Keratinocyte (primary cell): ENCODE measurements at regions not wholly inside any gene's neighbourhood (a gene's known extent, or its start where the extent isn't known, plus 50 kb on each side); places are given as distances from the start of the nearest gene placed in this dataset.

Experiments
- DNase-seq: peaks from one replicate; pipeline ENCODE4 v3.0.0-alpha.2; 2011; ENCODE audit warnings: low read depth, missing footprints, low spot score
- FAIRE-seq: peaks from 2 replicates; lab custom pipeline; 2011; peaks lifted over from hg19 to GRCh38; lab: Jason Lieb, UNC
- H2AFZ ChIP-seq: 2 replicates; pipeline ENCODE4 v1.6.0; 2012; ENCODE audit warnings: low read length, control low read depth, inconsistent platforms; ENCODE audit not compliant: control insufficient read depth
- H3K27ac ChIP-seq: 2 replicates; pipeline ENCODE4 v1.5.1; 2011; ENCODE audit warnings: low read length; ENCODE audit not compliant: control insufficient read depth, insufficient read depth
- H3K27me3 ChIP-seq: 3 replicates; pipeline ENCODE4 v1.6.0; 2011; ENCODE audit warnings: low read length; ENCODE audit not compliant: control insufficient read depth, insufficient read depth; ENCODE audit errors: extremely low read depth
- H3K36me3 ChIP-seq, 2 experiments: 2 replicates in 1 of 2; 3 replicates in 1 of 2; pipeline ENCODE4 v1.5.1; 2011; ENCODE audit warnings: low read length in 2 of 2, mild to moderate bottlenecking in 1 of 2; ENCODE audit not compliant: control insufficient read depth in 2 of 2, insufficient read depth in 2 of 2; ENCODE audit errors: extremely low read depth in 1 of 2
- H3K4me1 ChIP-seq: 3 replicates; pipeline ENCODE4 v1.5.1; 2011; ENCODE audit warnings: low read length; ENCODE audit not compliant: control insufficient read depth, insufficient read depth; ENCODE audit errors: extremely low read depth
- H3K4me2 ChIP-seq: 3 replicates; pipeline ENCODE4 v1.6.0; 2011; ENCODE audit warnings: low read depth, low read length; ENCODE audit not compliant: control insufficient read depth, insufficient read depth; ENCODE audit errors: extremely low read depth
- H3K4me3 ChIP-seq, 3 experiments: fragments of 200-600 bp in 1 of 3; sonication (generic) in 1 of 3; 2 replicates in 2 of 3; 3 replicates in 1 of 3; pipeline ENCODE4 v1.5.1; 2011 to 2016; ENCODE audit warnings: low read length in 3 of 3, mild to moderate bottlenecking in 3 of 3, control low read depth in 2 of 3, inconsistent platforms in 1 of 3, low read depth in 1 of 3, mixed read lengths in 1 of 3, mixed run types in 1 of 3, moderate library complexity in 1 of 3; ENCODE audit not compliant: control insufficient read depth in 2 of 3, insufficient read depth in 2 of 3; ENCODE audit errors: extremely low read depth in 1 of 3
- H3K79me2 ChIP-seq: 2 replicates; pipeline ENCODE4 v1.6.0; 2012; ENCODE audit warnings: low read length; ENCODE audit not compliant: control insufficient read depth, insufficient read depth
- H3K9ac ChIP-seq: 3 replicates; pipeline ENCODE4 v1.6.0; 2011; ENCODE audit warnings: low read length; ENCODE audit not compliant: control insufficient read depth, insufficient read depth; ENCODE audit errors: extremely low read depth
- H3K9me1 ChIP-seq: 3 replicates; pipeline ENCODE4 v1.6.0; 2011; ENCODE audit warnings: low read length; ENCODE audit not compliant: control insufficient read depth, insufficient read depth; ENCODE audit errors: extremely low read depth
- H3K9me3 ChIP-seq: 2 replicates; pipeline ENCODE4 v1.5.1; 2012; ENCODE audit warnings: low read depth, low read length; ENCODE audit not compliant: control insufficient read depth
- H4K20me1 ChIP-seq: 3 replicates; pipeline ENCODE4 v1.6.0; 2011; ENCODE audit warnings: low read length; ENCODE audit not compliant: control insufficient read depth, insufficient read depth; ENCODE audit errors: extremely low read depth
- EZH2 ChIP-seq: IDR thresholded peaks from one replicate; pipeline ENCODE4 v1.6.1; 2012; ENCODE audit warnings: inconsistent platforms, mild to moderate bottlenecking, low read length, moderate library complexity
- dilution Hi-C: fragments of 300-500 bp; cut with MboI; formaldehyde crosslinking; loops from one replicate; pipeline ENCODE4 v1.7.0; 2020; ENCODE audit warnings: low sequenced_read_pairs; ENCODE audit not compliant: extremely low pct_ligation_motif_present
- TF ChIP-seq, protein P1 (sequence below), 3 experiments: IDR thresholded peaks in 1 of 3; conservative IDR thresholded peaks in 1 of 3; optimal IDR thresholded peaks in 1 of 3; 2 replicates in 2 of 3; 3 replicates in 1 of 3; pipeline versions ENCODE3 to v1.5.1; 2011; ENCODE audit warnings: low read length in 3 of 3, mild to moderate bottlenecking in 3 of 3, moderate library complexity in 2 of 3, control low read depth in 1 of 3, inconsistent platforms in 1 of 3; ENCODE audit not compliant: insufficient read depth in 2 of 3; ENCODE audit errors: extremely low read depth in 1 of 3

DNA sequence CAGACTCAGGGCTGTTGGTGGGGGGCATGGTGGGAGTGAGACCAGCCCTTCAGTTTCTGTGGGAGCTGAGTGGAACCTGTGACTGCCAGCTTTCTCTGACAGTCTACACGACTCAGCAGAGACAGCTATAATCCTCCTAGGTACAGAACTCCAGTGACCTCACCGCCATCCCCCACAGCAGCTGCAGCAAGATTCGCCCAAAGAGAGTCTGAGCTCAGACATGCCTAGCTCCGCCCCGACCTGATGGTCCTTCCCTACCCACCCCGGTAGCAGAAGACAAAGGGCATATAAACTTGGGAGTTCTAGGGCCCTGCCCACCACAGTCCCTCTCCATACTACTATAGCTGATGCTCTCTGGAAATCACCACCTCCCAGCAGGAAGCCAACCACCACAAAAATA is 500.1 kb downstream of the ETV1 start:
- no peaks in the 10 kb centered on the region for H3K9me3 ChIP-seq
- no peaks in the 10 kb centered on the region for H4K20me1 ChIP-seq
- no peaks in the 10 kb centered on the region for H3K9me1 ChIP-seq
- FAIRE-seq (no peak), DNase-seq (no peak)
- H3K4me1 ChIP-seq, result no peaks in the 10 kb centered on the region
- no peak overlapping the region for H3K4me2 ChIP-seq
- no peaks in the 10 kb centered on the region for H3K79me2 ChIP-seq
- no peak for TF ChIP-seq EZH2
- TF ChIP-seq, protein P1, sequence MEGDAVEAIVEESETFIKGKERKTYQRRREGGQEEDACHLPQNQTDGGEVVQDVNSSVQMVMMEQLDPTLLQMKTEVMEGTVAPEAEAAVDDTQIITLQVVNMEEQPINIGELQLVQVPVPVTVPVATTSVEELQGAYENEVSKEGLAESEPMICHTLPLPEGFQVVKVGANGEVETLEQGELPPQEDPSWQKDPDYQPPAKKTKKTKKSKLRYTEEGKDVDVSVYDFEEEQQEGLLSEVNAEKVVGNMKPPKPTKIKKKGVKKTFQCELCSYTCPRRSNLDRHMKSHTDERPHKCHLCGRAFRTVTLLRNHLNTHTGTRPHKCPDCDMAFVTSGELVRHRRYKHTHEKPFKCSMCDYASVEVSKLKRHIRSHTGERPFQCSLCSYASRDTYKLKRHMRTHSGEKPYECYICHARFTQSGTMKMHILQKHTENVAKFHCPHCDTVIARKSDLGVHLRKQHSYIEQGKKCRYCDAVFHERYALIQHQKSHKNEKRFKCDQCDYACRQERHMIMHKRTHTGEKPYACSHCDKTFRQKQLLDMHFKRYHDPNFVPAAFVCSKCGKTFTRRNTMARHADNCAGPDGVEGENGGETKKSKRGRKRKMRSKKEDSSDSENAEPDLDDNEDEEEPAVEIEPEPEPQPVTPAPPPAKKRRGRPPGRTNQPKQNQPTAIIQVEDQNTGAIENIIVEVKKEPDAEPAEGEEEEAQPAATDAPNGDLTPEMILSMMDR (optimal IDR thresholded peaks at IDR 0.05 in 1 of 3, IDR thresholded peaks at IDR 0.05 in 1 of 3, conservative IDR thresholded peaks at IDR 0.05 in 1 of 3; ENCODE audit: extremely low read depth in 1 of 3, insufficient read depth in 2 of 3, low read length in 3 of 3), result no peak
- H3K4me3 ChIP-seq, result no peak overlapping the region
- no peak overlapping the region for H2AFZ ChIP-seq
- H3K27ac ChIP-seq, result no peak overlapping the region
- H3K36me3 ChIP-seq, result no peaks in the 10 kb centered on the region
- H3K27me3 ChIP-seq, result no peaks in the 10 kb centered on the region
- dilution Hi-C loops, result no loop called here
- H3K9ac ChIP-seq, result no peak overlapping the region

DNA sequence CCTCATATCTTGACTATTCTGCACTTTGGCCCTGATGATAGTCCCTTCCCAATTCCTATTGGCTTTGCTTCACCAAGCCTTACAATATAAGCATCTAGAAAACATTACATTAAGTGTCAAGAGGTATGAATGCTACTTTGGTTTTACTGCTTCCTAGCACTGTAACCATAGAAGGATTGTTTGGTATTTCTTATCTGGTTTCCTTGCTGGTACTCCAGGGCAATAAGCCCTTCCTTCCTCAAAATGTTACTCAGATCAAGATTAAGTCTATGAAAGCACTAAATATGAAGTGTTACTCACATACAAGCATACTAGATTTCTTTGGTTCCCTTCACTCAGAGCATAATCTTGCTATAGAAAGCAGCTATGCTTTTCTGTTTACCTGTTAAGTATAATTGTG is 492.5 kb downstream of the ETV1 start:
- H3K9me1 ChIP-seq, result no peaks in the 10 kb centered on the region
- dilution Hi-C loops, result no loop called here
- no peaks in the 10 kb centered on the region for H3K4me1 ChIP-seq
- H2AFZ ChIP-seq, result no peak overlapping the region
- no peak for TF ChIP-seq EZH2
- TF ChIP-seq, protein P1 (optimal IDR thresholded peaks at IDR 0.05 in 1 of 3, IDR thresholded peaks at IDR 0.05 in 1 of 3, conservative IDR thresholded peaks at IDR 0.05 in 1 of 3; ENCODE audit: extremely low read depth in 1 of 3, insufficient read depth in 2 of 3, low read length in 3 of 3), result no peak
- H3K36me3 ChIP-seq, result no peaks in the 10 kb centered on the region
- H3K9ac ChIP-seq, result no peak overlapping the region
- no peaks in the 10 kb centered on the region for H4K20me1 ChIP-seq
- H3K9me3 ChIP-seq, result no peaks in the 10 kb centered on the region
- no peak overlapping the region for H3K27ac ChIP-seq
- H3K27me3 ChIP-seq, result no peaks in the 10 kb centered on the region
- no peak overlapping the region for H3K4me3 ChIP-seq
- DNase-seq, result no peak
- H3K4me2 ChIP-seq, result no peak overlapping the region
- H3K79me2 ChIP-seq, result no peaks in the 10 kb centered on the region
- no peak for FAIRE-seq
